ENCODE measurements at regions not wholly inside any gene's neighbourhood (a gene's known extent, or its start where the extent isn't known, plus 50 kb on each side); places are given as distances from the start of the nearest gene placed in this dataset.

Small RNAs in the stretch of these regions (small RNA-seq; reads per million reads assigned to genes)
- gene AL590032.1 (0 reads per million in 6 experiments), gene MIR4675 (0 reads per million in 6 experiments)

Measured in A549 (cell line).